GM10266 (cell line): ENCODE measurements at regions not wholly inside any gene's neighbourhood (a gene's known extent, or its start where the extent isn't known, plus 50 kb on each side); places are given as distances from the start of the nearest gene placed in this dataset.

ENCODE experiments used
- DNase-seq: peaks from one replicate; pipeline ENCODE4 v3.0.0; 2012; ENCODE audit errors: extremely low spot score
- TF ChIP-seq, protein P1 (sequence below): IDR thresholded peaks from 2 replicates; pipeline ENCODE4 v1.5.1; 2012; ENCODE audit warnings: mild to moderate bottlenecking, low read depth; ENCODE audit not compliant: control insufficient read depth, insufficient read depth; ENCODE audit errors: missing control alignments

DNA sequence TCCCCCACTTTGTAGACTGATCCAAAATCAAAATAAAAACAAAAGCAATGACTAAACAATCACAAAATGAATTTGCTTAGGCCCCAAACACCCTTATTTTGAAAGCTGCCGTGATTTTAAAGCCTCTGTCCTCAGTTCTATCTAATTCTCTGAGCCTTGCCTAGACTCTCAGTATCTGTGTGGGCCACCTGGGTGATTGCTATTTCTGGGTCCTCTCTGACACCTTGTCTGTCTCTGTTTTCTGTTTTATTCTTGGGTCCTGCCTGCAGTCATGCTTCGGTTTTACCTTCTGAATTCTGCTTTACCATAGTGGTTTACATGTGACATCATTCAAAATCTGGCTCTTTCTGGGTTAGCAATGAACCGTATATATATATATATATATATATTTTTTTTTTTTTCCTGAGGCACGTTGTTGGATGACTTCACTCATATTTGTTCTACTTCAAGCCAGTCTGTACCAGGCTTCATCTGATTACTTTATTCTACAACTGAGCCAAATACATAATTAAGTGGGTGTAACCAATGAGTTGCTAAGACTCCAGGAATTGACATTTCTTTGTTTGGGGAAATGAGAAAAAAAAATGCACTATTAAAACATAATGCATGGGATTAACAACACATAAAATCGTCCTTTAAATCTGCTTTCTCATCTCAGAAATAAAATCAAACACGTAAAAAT, 710.7 kb upstream of the SLIT2 start:
- TF ChIP-seq, protein P1, sequence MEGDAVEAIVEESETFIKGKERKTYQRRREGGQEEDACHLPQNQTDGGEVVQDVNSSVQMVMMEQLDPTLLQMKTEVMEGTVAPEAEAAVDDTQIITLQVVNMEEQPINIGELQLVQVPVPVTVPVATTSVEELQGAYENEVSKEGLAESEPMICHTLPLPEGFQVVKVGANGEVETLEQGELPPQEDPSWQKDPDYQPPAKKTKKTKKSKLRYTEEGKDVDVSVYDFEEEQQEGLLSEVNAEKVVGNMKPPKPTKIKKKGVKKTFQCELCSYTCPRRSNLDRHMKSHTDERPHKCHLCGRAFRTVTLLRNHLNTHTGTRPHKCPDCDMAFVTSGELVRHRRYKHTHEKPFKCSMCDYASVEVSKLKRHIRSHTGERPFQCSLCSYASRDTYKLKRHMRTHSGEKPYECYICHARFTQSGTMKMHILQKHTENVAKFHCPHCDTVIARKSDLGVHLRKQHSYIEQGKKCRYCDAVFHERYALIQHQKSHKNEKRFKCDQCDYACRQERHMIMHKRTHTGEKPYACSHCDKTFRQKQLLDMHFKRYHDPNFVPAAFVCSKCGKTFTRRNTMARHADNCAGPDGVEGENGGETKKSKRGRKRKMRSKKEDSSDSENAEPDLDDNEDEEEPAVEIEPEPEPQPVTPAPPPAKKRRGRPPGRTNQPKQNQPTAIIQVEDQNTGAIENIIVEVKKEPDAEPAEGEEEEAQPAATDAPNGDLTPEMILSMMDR: no peak
- no peak for DNase-seq

DNA sequence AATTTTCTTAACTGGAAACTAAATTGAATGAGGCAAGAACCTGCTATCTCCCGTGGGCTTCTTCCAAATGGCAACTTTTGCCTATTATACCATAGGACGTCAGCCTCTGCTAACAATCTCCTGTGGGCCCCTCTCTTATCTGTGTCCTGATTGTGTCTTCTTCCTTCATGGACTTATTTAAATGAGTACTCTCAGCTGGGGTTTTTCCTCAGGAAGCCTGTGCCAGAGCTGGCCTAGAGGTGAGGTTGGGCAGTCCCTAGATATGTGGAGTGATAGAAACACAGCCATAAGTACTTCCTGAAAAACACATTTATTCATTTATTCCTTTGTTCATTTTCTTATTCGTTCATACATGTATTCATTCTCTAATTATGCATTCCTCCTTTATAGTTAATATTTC, 712.5 kb upstream of the SLIT2 start:
- no peak for DNase-seq
- TF ChIP-seq, protein P1: no peak

DNA sequence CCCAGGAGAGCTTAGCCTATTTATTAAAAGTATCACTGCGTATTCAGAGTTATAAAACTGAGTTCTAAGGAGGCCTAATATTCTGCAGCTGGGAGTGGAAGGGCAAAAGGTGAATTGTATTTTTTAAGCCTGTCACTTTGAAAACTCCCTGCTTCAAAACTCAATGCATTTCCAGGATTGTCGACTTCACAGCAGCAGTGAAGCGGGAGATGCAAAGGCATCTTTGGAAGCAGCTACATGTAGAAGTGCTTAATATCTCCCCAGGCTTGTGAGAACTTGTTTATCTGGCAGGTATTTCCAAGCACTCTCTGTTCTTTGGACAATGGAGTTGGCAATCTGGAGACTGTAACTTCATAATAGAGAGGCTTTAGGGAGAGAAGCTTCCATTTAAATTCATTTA, 717.5 kb upstream of the SLIT2 start:
- DNase-seq: no peak
- TF ChIP-seq, protein P1: no peak

DNA sequence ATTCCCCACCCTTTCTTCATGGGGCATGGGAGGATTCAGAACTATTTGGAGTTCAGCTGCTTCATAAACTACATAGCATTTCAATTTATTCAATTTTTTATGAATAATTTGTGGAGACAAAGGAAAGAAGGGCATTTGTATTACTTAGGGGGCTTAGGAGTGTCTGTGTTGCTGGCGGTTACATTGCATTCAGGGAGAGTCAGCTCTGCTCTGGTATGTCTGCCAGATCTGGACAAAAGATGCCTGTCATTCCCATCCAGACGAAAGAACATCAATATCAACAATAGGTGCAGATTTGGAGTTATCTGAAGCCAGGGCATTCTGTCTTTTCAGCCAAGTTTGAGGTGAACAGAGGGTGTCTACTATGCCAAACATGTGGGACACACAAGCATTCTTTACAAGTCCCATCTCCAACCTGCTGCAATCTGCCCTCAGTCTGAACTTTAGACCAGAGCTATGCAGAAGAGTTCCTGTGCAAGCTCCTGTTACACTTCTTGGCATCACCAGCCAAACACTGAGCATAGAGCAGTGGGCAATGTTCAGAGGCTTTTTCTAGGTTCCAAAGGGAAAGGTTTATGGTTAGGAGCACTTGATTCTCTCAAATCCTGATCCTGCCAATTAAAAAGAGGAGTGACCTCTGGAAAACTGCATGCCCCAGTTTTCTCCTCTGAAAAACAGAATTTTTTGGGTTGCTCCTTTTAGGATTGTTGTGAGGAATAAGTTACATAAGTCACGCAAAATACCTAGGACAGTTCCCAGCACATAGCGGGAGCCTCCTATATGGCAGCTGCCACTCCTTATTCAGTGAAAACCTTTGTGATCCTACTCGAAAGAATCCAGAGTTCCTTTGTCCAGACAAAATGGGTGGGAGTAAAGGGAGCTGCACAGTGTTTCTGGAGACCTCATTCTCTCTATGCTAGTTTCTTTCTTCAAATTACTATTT, 719.5 kb upstream of the SLIT2 start:
- TF ChIP-seq, protein P1: no peak
- no peak for DNase-seq

DNA sequence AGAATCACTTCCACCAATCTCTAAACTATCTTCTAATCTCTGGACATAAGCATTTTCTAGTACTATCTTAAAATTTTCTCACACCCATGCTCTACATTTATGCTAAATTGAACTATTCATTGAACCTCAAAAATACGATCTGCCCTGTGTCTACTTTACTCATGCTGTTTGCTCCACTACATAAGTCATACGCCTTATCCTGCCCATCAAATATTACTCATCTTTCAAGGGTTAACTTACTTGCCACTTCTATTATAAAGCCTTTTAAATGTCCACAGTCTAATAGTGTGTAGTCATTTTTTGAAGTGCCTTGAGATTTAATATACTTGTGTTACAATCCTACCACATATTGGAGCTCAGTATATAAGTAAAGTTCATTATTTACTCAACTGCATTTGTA, 727.7 kb upstream of the SLIT2 start:
- DNase-seq: no peak
- TF ChIP-seq, protein P1: no peak

DNA sequence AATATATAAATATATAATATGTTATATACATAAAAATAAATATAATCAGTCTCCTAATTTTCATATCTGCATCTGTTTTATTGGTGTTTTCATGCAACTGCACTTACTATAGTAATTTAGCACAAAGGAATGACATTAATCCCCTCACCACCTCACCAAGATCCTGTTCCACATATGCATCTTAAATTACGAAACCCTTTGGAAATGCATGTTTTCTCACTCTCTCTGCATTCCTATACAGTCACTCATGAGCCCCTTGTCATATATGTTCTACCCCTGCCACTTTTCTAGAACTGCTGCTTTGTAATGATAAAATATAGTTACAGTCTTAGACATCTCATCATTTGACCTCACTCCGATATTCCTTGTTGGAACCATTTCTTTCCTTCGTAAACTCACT, 728.7 kb upstream of the SLIT2 start:
- DNase-seq: no peak
- TF ChIP-seq, protein P1: no peak
